ENCODE measurements at regions not wholly inside any gene's neighbourhood (a gene's known extent, or its start where the extent isn't known, plus 50 kb on each side); places are given as distances from the start of the nearest gene placed in this dataset.

- Histone ChIP-seq H3K4me3 (ENCODE audit: low read depth, low read length) (no peak overlapping the region), H3K36me3 (ENCODE audit: control insufficient read depth, insufficient read depth, low read length) (no peaks in the 10 kb centered on the region), H3K27me3 (ENCODE audit: control insufficient read depth, insufficient read depth, low read length) (no peaks in the 10 kb centered on the region)
- DNase-seq (ENCODE audit: low read depth): no peak
- no peak for TF ChIP-seq CTCF (IDR thresholded peaks at IDR 0.05; ENCODE audit: insufficient read depth, low read length, poor library complexity, severe bottlenecking)
Observed at GRCh38 chr10:89869592-89870156, 168.3 kb downstream of the KIF20B start.

GRCh38 chr10:89870936-89871335, 169.5 kb downstream of the KIF20B start:
- Histone ChIP-seq H3K4me3 (ENCODE audit: low read depth, low read length) (no peak overlapping the region), H3K36me3 (ENCODE audit: control insufficient read depth, insufficient read depth, low read length) (no peaks in the 10 kb centered on the region), H3K27me3 (ENCODE audit: control insufficient read depth, insufficient read depth, low read length) (no peaks in the 10 kb centered on the region)
- no peak for DNase-seq (ENCODE audit: low read depth)
- no peak for TF ChIP-seq CTCF (IDR thresholded peaks at IDR 0.05; ENCODE audit: insufficient read depth, low read length, poor library complexity, severe bottlenecking)

- H3K27me3 ChIP-seq (ENCODE audit: control insufficient read depth, insufficient read depth, low read length): no peaks in the 10 kb centered on the region
- H3K36me3 ChIP-seq (ENCODE audit: control insufficient read depth, insufficient read depth, low read length): no peaks in the 10 kb centered on the region
- H3K4me3 ChIP-seq (ENCODE audit: low read depth, low read length): no peak overlapping the region
- no peak for DNase-seq (ENCODE audit: low read depth)
- TF ChIP-seq CTCF (IDR thresholded peaks at IDR 0.05; ENCODE audit: insufficient read depth, low read length, poor library complexity, severe bottlenecking): no peak
Observed at GRCh38 chr10:89873055-89873454, 171.7 kb downstream of the KIF20B start.

- no peak for DNase-seq (ENCODE audit: low read depth)
- no peak for TF ChIP-seq CTCF (IDR thresholded peaks at IDR 0.05; ENCODE audit: insufficient read depth, low read length, poor library complexity, severe bottlenecking)
- Histone ChIP-seq H3K36me3 (ENCODE audit: control insufficient read depth, insufficient read depth, low read length) (no peaks in the 10 kb centered on the region), H3K4me3 (ENCODE audit: low read depth, low read length) (no peak overlapping the region), H3K27me3 (ENCODE audit: control insufficient read depth, insufficient read depth, low read length) (no peaks in the 10 kb centered on the region)
Observed at GRCh38 chr10:89875557-89875956, 174.2 kb downstream of the KIF20B start.

GRCh38 chr10:89879121-89879520, 177.7 kb downstream of the KIF20B start:
- no peak for DNase-seq (ENCODE audit: low read depth)
- no peak for TF ChIP-seq CTCF (IDR thresholded peaks at IDR 0.05; ENCODE audit: insufficient read depth, low read length, poor library complexity, severe bottlenecking)

GRCh38 chr10:89887406-89887805, 186.0 kb downstream of the KIF20B start:
- TF ChIP-seq CTCF (IDR thresholded peaks at IDR 0.05; ENCODE audit: insufficient read depth, low read length, poor library complexity, severe bottlenecking): no peak
- DNase-seq (ENCODE audit: low read depth): no peak

More at GRCh38 chr10:89879121-89879520, 177.7 kb downstream of the KIF20B start:
- Histone ChIP-seq H3K4me3 (ENCODE audit: low read depth, low read length) (no peak overlapping the region), H3K36me3 (ENCODE audit: control insufficient read depth, insufficient read depth, low read length) (no peaks in the 10 kb centered on the region), H3K27me3 (ENCODE audit: control insufficient read depth, insufficient read depth, low read length) (no peaks in the 10 kb centered on the region)

More at GRCh38 chr10:89887406-89887805, 186.0 kb downstream of the KIF20B start:
- H3K36me3 ChIP-seq (ENCODE audit: control insufficient read depth, insufficient read depth, low read length): no peaks in the 10 kb centered on the region
- no peaks in the 10 kb centered on the region for H3K27me3 ChIP-seq (ENCODE audit: control insufficient read depth, insufficient read depth, low read length)
- no peak overlapping the region for H3K4me3 ChIP-seq (ENCODE audit: low read depth, low read length)

All from kidney epithelial cell (primary cell).